Thyroid gland (tissue), 4 donors: ENCODE measurements at regions not wholly inside any gene's neighbourhood (a gene's known extent, or its start where the extent isn't known, plus 50 kb on each side); places are given as distances from the start of the nearest gene placed in this dataset.
A peak's percentile ranks its signal among the peaks of the same experiment; 100 is the strongest.

Experiments used
- DNase-seq, 2 donors: peaks; one replicate each; pipeline ENCODE4 v3.0.0-alpha.2; 2019
- H3K27ac ChIP-seq, 3 donors: fragments of 200-600 bp; sonication (generic); 1 replicate in 2 of 3; 2 replicates in 1 of 3; pipeline ENCODE4 v1.5.1; 2016 to 2019; ENCODE audit warnings: mild to moderate bottlenecking in 1 of 3, moderate library complexity in 1 of 3
- H3K27me3 ChIP-seq: fragments of 200-600 bp; sonication (generic); one replicate; pipeline ENCODE4 v1.5.1; 2019
- H3K36me3 ChIP-seq, 2 donors: fragments of 200-600 bp; sonication (generic); one replicate each; pipeline ENCODE4 v1.5.1; 2016 to 2019
- H3K4me1 ChIP-seq, 2 donors: fragments of 200-600 bp; sonication (generic); one replicate each; pipeline ENCODE4 v1.5.1; 2017 to 2019
- H3K4me3 ChIP-seq, 3 donors: fragments of 200-600 bp; sonication (generic); replicated peaks in 1 of 3; 1 replicate in 2 of 3; 2 replicates in 1 of 3; pipeline ENCODE4 v1.5.1; 2016; ENCODE audit warnings: mild to moderate bottlenecking in 1 of 3
- H3K9me3 ChIP-seq: fragments of 200-600 bp; sonication (generic); one replicate; pipeline ENCODE4 v1.5.1; 2017
- CTCF ChIP-seq, 6 experiments: fragments of 200-600 bp in 3 of 6; fragments of 450-650 bp in 3 of 6; sonication (generic) in 3 of 6; IDR thresholded peaks; one replicate each; pipeline ENCODE4 v1.5.1; 2016 to 2019; ENCODE audit warnings: antibody characterized with exemption in 6 of 6, mild to moderate bottlenecking in 2 of 6, inconsistent platforms in 1 of 6, moderate library complexity in 1 of 6
- POLR2A ChIP-seq, 2 donors: fragments of 450-650 bp; IDR thresholded peaks; one replicate each; pipeline ENCODE4 v1.6.1; 2017; ENCODE audit warnings: antibody characterized with exemption in 2 of 2, mild to moderate bottlenecking in 2 of 2, moderate library complexity in 1 of 2
- WGBS, 2 donors: methylation state at CpG; one replicate each; pipeline ENCODE4 v1.1.5; 2017; 5-methylcytosine and 5-hydroxymethylcytosine counted together
- intact Hi-C: fragments of 100-400 bp; cut with DNase I; formaldehyde crosslinking; loops from one replicate; pipeline ENCODE4 v1.15.1; 2023

DNA sequence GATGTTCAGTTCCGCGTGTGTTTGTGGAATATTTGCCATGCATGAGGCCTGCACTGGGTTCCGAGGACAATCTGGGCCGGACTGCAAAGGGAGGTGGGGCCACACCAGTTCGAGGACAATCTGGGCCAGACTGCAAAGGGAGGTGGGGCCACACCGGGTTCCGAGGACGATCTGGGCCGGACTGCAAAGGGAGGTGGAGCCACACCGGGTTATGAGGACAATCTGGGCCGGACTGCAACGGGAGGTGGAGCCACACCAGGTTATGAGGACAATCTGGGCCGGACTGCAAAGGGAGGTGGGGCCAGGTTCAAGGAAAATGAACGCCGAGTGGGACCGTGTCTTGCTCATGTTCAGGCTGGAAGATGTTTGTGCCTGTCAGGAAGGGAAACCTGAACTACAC lies 97.8 kb upstream of the HDAC4 start:
- intact Hi-C loops: no loop called here
- 72% methylated on average over 16 of the region's 16 CpGs for WGBS, 2 donors
- no peak overlapping the region for H3K27ac ChIP-seq

GRCh38 chr2:239496700-239497099 lies 95.9 kb upstream of the HDAC4 start:
- no peak overlapping the region for H3K27ac ChIP-seq
- WGBS, 2 donors: 59 to 100% methylated on average over 2 of the region's 2 CpGs

More for the DNA sequence above, 97.8 kb upstream of the HDAC4 start:
- no peak for DNase-seq
- Histone ChIP-seq H3K9me3 (no peaks in the 10 kb centered on the region), H3K4me3 (no peak overlapping the region), H3K4me1 (peaks cover 29 to 33% of the 10 kb centered on the region in 2 donors), H3K27me3 (no peaks in the 10 kb centered on the region), H3K36me3 (no peaks in the 10 kb centered on the region)
- TF ChIP-seq POLR2A (IDR thresholded peaks at IDR 0.05): no peak
- no peak for TF ChIP-seq CTCF (IDR thresholded peaks at IDR 0.05)

DNA sequence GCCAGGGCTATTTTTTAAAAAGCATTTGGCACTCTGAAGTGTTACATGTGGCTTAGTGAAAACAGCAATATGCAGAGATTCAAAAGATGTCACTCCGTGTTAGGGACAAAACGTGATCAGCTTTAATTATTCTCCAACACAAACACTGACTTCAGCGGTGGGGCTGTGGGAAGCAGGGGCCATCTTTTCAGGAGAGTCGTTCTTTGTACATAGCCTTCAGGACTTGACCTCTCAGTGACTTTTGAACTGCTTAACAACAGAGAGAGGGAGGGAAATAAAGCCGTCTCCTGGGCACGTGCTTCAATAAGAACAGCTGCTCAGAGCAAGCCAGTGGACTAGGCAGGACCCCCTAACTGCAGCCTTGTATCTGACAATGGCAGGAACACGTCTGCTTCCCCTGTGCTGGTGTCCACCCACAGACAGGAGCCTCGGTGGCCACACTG lies 95.0 kb upstream of the HDAC4 start:
- Histone ChIP-seq H3K27me3 (no peaks in the 10 kb centered on the region), H3K27ac (no peak overlapping the region), H3K4me3 (no peak overlapping the region), H3K9me3 (no peaks in the 10 kb centered on the region), H3K36me3 (no peaks in the 10 kb centered on the region), H3K4me1 (peaks cover 22 to 23% of the 10 kb centered on the region in 2 donors)
- DNase-seq: no peak
- no peak for TF ChIP-seq POLR2A (IDR thresholded peaks at IDR 0.05)
- no peak for TF ChIP-seq CTCF (IDR thresholded peaks at IDR 0.05)
- intact Hi-C loops: no loop called here
- WGBS, 2 donors: 34 to 45% methylated on average over 8 of the region's 8 CpGs

More at GRCh38 chr2:239496700-239497099, 95.9 kb upstream of the HDAC4 start:
- Histone ChIP-seq H3K36me3 (no peaks in the 10 kb centered on the region), H3K27me3 (no peaks in the 10 kb centered on the region), H3K4me3 (no peak overlapping the region), H3K9me3 (no peaks in the 10 kb centered on the region), H3K4me1 (peaks cover 22 to 24% of the 10 kb centered on the region in 2 donors)
- TF ChIP-seq CTCF (IDR thresholded peaks at IDR 0.05): no peak
- no peak for TF ChIP-seq POLR2A (IDR thresholded peaks at IDR 0.05)
- DNase-seq: no peak
- intact Hi-C loops: no loop called here

- DNase-seq: peak in 1 of 2 donors; percentile 11
- Histone ChIP-seq H3K4me3 (no peak overlapping the region), H3K27ac (no peak overlapping the region), H3K4me1 (peaks cover 20 to 22% of the 10 kb centered on the region in 2 donors), H3K36me3 (no peaks in the 10 kb centered on the region), H3K27me3 (no peaks in the 10 kb centered on the region), H3K9me3 (no peaks in the 10 kb centered on the region)
- 75 to 80% methylated on average over 4 of the region's 4 CpGs for whole genome bisulfite sequencing, 2 donors
- no peak for TF ChIP-seq POLR2A (IDR thresholded peaks at IDR 0.05)
- TF ChIP-seq CTCF (IDR thresholded peaks at IDR 0.05): no peak
- intact Hi-C loops: no loop called here
These were observed 94.4 kb upstream of the HDAC4 start for GRCh38 chr2:239495175-239495574.

DNA sequence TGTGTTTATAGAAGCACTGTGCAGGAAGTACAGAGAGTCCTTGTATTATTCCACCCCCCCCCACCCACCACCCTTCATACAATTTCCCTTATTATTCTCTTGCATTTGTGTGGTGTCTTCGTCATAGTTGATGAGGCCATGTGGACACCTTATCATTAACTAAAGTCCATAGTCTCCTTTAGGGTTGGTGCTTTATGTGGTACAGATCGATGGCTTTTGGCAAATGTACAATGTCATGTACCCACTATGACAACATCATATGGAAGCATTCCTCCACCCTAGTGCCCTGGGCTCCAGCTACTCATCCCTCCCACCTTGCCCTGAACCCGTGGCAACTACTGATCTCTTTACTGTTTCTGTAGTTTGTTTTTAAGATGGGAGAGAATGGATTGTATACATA lies 93.8 kb upstream of the HDAC4 start:
- no peak for DNase-seq
- TF ChIP-seq CTCF (IDR thresholded peaks at IDR 0.05) (no peak), POLR2A (IDR thresholded peaks at IDR 0.05) (no peak)
- Histone ChIP-seq H3K4me1 (peaks cover 20 to 22% of the 10 kb centered on the region in 2 donors), H3K27ac (no peak overlapping the region), H3K27me3 (no peaks in the 10 kb centered on the region), H3K36me3 (no peaks in the 10 kb centered on the region), H3K9me3 (no peaks in the 10 kb centered on the region), H3K4me3 (no peak overlapping the region)
- WGBS, 2 donors: 88 to 89% methylated on average over 3 of the region's 3 CpGs
- intact Hi-C loops: no loop called here
